ENCODE measurements at regions not wholly inside any gene's neighbourhood (a gene's known extent, or its start where the extent isn't known, plus 50 kb on each side); places are given as distances from the start of the nearest gene placed in this dataset.
"Not testable (repeated sequence)": the region's sequence is repeated elsewhere in the genome, so short reads cannot be mapped to it uniquely, and the experiment has no call there.

- no peak for ATAC-seq
- TF ChIP-seq ZNF70 (CRISPR knock-in tag; IDR thresholded peaks at IDR 0.05): no peak
- no peak for TF ChIP-seq ISL1 (CRISPR knock-in tag; IDR thresholded peaks at IDR 0.05)
- TF ChIP-seq ZNF565 (CRISPR knock-in tag; conservative IDR thresholded peaks at IDR 0.05; ENCODE audit: low read depth): no peak
- TF ChIP-seq TOX (CRISPR knock-in tag; IDR thresholded peaks at IDR 0.05; ENCODE audit: borderline replicate concordance): no peak
- no peak for TF ChIP-seq TSHZ2 (CRISPR knock-in tag; IDR thresholded peaks at IDR 0.05)
- TF ChIP-seq BACH2 (CRISPR knock-in tag; IDR thresholded peaks at IDR 0.05; ENCODE audit: borderline replicate concordance): no peak
- TF ChIP-seq TCF4 (CRISPR knock-in tag; IDR thresholded peaks at IDR 0.05; ENCODE audit: borderline replicate concordance): no peak
- no peak for TF ChIP-seq CSDC2 (CRISPR knock-in tag; IDR thresholded peaks at IDR 0.05)
- no peak for TF ChIP-seq ZC3H10 (CRISPR knock-in tag; IDR thresholded peaks at IDR 0.05)
- TF ChIP-seq ARNTL (CRISPR knock-in tag; IDR thresholded peaks at IDR 0.05; ENCODE audit: borderline replicate concordance, low read depth): no peak
- no peak for TF ChIP-seq ZNF8 (CRISPR knock-in tag; IDR thresholded peaks at IDR 0.05)
- no peak for TF ChIP-seq ZFP30 (CRISPR knock-in tag; IDR thresholded peaks at IDR 0.05)
- no peak for TF ChIP-seq PPARA (CRISPR knock-in tag; IDR thresholded peaks at IDR 0.05; ENCODE audit: borderline replicate concordance)
These were observed 995.1 kb upstream of the DDX18 start for GRCh38 chr2:116819355-116819754.

DNA sequence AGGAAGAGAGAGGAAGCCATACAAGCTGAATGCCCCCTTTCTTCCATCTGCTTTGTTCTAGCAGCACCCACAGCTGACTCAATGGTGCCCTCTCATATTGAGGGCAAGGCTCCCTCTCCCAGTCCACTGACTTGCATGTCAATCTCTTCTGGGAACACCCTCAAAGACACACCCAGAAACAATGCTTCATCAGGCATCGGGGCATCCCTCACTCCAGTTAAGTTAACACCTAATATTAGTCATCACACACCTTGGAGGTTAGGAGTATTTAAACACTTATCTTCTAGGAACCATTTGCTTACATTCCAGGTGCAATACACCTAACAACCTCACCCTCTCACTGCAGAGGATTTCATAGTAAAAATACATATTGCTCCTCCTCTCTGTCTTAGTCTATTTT lies 993.5 kb upstream of the DDX18 start:
- ATAC-seq: no peak
- TF ChIP-seq CSDC2 (CRISPR knock-in tag; IDR thresholded peaks at IDR 0.05) (no peak), TSHZ2 (CRISPR knock-in tag; IDR thresholded peaks at IDR 0.05) (no peak)

GRCh38 chr2:116829543-116829942 lies 984.9 kb upstream of the DDX18 start:
- not testable (repeated sequence) for ATAC-seq

- no peak for ATAC-seq
- TF ChIP-seq ZFP3 (CRISPR knock-in tag; IDR thresholded peaks at IDR 0.05): no peak
- no peak for TF ChIP-seq TCF4 (CRISPR knock-in tag; IDR thresholded peaks at IDR 0.05; ENCODE audit: borderline replicate concordance)
- no peak for TF ChIP-seq ZC3H10 (CRISPR knock-in tag; IDR thresholded peaks at IDR 0.05)
- no peak for TF ChIP-seq PPARA (CRISPR knock-in tag; IDR thresholded peaks at IDR 0.05; ENCODE audit: borderline replicate concordance)
- no peak for TF ChIP-seq ESRRG (CRISPR knock-in tag; IDR thresholded peaks at IDR 0.05)
- no peak for TF ChIP-seq RARB (CRISPR knock-in tag; IDR thresholded peaks at IDR 0.05)
- no peak for TF ChIP-seq PATZ1 (CRISPR knock-in tag; IDR thresholded peaks at IDR 0.05; ENCODE audit: borderline replicate concordance)
- no peak for TF ChIP-seq BACH2 (CRISPR knock-in tag; IDR thresholded peaks at IDR 0.05; ENCODE audit: borderline replicate concordance)
- TF ChIP-seq ZFP30 (CRISPR knock-in tag; IDR thresholded peaks at IDR 0.05): no peak
- TF ChIP-seq, protein P1, sequence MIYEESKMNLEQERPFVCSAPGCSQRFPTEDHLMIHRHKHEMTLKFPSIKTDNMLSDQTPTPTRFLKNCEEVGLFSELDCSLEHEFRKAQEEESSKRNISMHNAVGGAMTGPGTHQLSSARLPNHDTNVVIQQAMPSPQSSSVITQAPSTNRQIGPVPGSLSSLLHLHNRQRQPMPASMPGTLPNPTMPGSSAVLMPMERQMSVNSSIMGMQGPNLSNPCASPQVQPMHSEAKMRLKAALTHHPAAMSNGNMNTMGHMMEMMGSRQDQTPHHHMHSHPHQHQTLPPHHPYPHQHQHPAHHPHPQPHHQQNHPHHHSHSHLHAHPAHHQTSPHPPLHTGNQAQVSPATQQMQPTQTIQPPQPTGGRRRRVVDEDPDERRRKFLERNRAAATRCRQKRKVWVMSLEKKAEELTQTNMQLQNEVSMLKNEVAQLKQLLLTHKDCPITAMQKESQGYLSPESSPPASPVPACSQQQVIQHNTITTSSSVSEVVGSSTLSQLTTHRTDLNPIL (CRISPR knock-in tag; IDR thresholded peaks at IDR 0.05; ENCODE audit: low read depth): no peak
- TF ChIP-seq CSDC2 (CRISPR knock-in tag; IDR thresholded peaks at IDR 0.05): no peak
- no peak for TF ChIP-seq ISL1 (CRISPR knock-in tag; IDR thresholded peaks at IDR 0.05)
- no peak for TF ChIP-seq OSR1 (CRISPR knock-in tag; IDR thresholded peaks at IDR 0.05)
- TF ChIP-seq TSHZ2 (CRISPR knock-in tag; IDR thresholded peaks at IDR 0.05): no peak
- TF ChIP-seq POU6F1 (CRISPR knock-in tag; IDR thresholded peaks at IDR 0.05; ENCODE audit: borderline replicate concordance, low read depth): no peak
- TF ChIP-seq, protein P2, sequence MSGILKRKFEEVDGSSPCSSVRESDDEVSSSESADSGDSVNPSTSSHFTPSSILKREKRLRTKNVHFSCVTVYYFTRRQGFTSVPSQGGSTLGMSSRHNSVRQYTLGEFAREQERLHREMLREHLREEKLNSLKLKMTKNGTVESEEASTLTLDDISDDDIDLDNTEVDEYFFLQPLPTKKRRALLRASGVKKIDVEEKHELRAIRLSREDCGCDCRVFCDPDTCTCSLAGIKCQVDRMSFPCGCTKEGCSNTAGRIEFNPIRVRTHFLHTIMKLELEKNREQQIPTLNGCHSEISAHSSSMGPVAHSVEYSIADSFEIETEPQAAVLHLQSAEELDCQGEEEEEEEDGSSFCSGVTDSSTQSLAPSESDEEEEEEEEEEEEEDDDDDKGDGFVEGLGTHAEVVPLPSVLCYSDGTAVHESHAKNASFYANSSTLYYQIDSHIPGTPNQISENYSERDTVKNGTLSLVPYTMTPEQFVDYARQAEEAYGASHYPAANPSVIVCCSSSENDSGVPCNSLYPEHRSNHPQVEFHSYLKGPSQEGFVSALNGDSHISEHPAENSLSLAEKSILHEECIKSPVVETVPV (CRISPR knock-in tag; IDR thresholded peaks at IDR 0.05): no peak
- TF ChIP-seq ZNF565 (CRISPR knock-in tag; conservative IDR thresholded peaks at IDR 0.05; ENCODE audit: low read depth): no peak
These were observed 982.3 kb upstream of the DDX18 start for GRCh38 chr2:116832148-116832547.
